Esophagus squamous epithelium (tissue), 5 donors: ENCODE measurements at regions not wholly inside any gene's neighbourhood (a gene's known extent, or its start where the extent isn't known, plus 50 kb on each side); places are given as distances from the start of the nearest gene placed in this dataset.

ENCODE experiments used
- DNase-seq: peaks from one replicate; lab custom pipeline; 2025; lab: John Stamatoyannopoulos, UW
- H3K27ac ChIP-seq, 4 donors: fragments of 200-600 bp; sonication (generic); one replicate each; pipeline ENCODE4 v1.5.1; 2016 to 2019; ENCODE audit warnings: mild to moderate bottlenecking in 1 of 4
- H3K27me3 ChIP-seq, 4 donors: fragments of 200-600 bp; sonication (generic); 1 replicate in 3 of 4; 2 replicates in 1 of 4; pipeline versions ENCODE4 v1.5.1 to v1.6.0; 2017 to 2021; ENCODE audit warnings: antibody characterized with exemption in 1 of 4
- H3K36me3 ChIP-seq, 3 donors: fragments of 200-600 bp; sonication (generic); one replicate each; pipeline ENCODE4 v1.5.1; 2016 to 2019
- H3K4me1 ChIP-seq, 3 donors: fragments of 200-600 bp; sonication (generic); one replicate each; pipeline ENCODE4 v1.5.1; 2017 to 2019
- H3K4me3 ChIP-seq, 4 donors: fragments of 200-600 bp; sonication (generic); 1 replicate in 3 of 4; 2 replicates in 1 of 4; pipeline ENCODE4 v1.5.1; 2016 to 2019; ENCODE audit warnings: mild to moderate bottlenecking in 2 of 4, moderate library complexity in 1 of 4
- H3K9me3 ChIP-seq, 3 donors: fragments of 200-600 bp; sonication (generic); one replicate each; pipeline ENCODE4 v1.5.1; 2016 to 2019
- CTCF ChIP-seq, 6 experiments: fragments of 450-650 bp in 4 of 6; fragments of 200-600 bp in 2 of 6; sonication (generic) in 2 of 6; IDR thresholded peaks; one replicate each; pipeline ENCODE4 v1.5.1; 2016 to 2019; ENCODE audit warnings: antibody characterized with exemption in 6 of 6, mild to moderate bottlenecking in 4 of 6, moderate library complexity in 4 of 6
- POLR2A ChIP-seq, 4 donors: fragments of 450-650 bp; IDR thresholded peaks; one replicate each; pipeline ENCODE4 v1.6.1; 2017; ENCODE audit warnings: antibody characterized with exemption in 4 of 4, mild to moderate bottlenecking in 4 of 4, moderate library complexity in 3 of 4
- WGBS, 2 donors: methylation state at CpG; one replicate each; pipeline ENCODE4 v1.1.5; 2018; 5-methylcytosine and 5-hydroxymethylcytosine counted together
- intact Hi-C: fragments of 100-400 bp; cut with DNase I; formaldehyde crosslinking; loops from one replicate; pipeline ENCODE4 v1.15.0; 2022
- donor health status: DM: yes; HTN: yes; CAD: no.

DNA sequence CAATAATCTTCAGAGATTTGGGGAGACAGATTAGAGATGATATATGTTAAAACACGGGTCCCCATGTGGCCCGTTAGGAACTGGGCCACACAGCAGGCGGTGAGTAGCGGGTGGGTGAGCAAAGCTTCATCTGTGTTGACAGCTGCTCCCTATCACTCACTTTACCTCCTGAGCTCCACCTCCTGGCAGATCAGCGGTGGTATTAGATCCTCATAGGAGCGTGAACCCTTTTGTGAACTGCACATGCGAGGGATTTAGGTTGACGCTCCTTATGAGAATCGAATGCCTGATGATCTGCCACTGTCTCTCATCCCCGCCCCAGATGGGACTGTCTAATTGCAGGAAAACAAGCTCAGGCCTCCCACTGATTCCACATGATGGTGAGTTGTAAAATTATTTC, 560.4 kb upstream of the AMELY start:
- TF ChIP-seq POLR2A (IDR thresholded peaks at IDR 0.05) (no peak), CTCF (IDR thresholded peaks at IDR 0.05) (no peak)
- H3K27ac ChIP-seq = no peak overlapping the region
- H3K9me3 ChIP-seq = no peaks in the 10 kb centered on the region
- no peaks in the 10 kb centered on the region for H3K4me1 ChIP-seq
- H3K27me3 ChIP-seq = no peaks in the 10 kb centered on the region
- H3K36me3 ChIP-seq = no peaks in the 10 kb centered on the region
- no peak for DNase-seq
- no peak overlapping the region for H3K4me3 ChIP-seq
- intact Hi-C loops = no loop called here
- WGBS, 2 donors = 73% methylated on average over 3 of the region's 10 CpGs; no CpG with 5 or more reads in 1 of the 2 donors

DNA sequence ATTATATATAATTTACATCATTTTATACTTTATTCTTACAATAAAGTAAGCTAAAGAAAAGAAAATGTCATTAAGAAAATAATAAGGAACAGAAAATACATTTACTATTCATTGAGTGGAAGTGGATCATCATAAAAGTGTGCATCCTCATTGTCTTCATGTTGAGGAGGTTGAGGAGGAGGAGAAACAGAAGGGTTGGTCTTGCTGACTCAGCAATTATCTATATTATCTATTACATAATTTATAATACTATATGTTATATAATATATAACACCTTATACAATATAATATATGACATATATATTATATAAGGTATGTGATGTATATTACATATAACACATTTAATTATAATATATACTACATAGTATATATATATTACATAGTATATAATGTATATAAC, 558.5 kb upstream of the AMELY start:
- H3K36me3 ChIP-seq = no peaks in the 10 kb centered on the region
- no peak for DNase-seq
- no peaks in the 10 kb centered on the region for H3K27me3 ChIP-seq
- intact Hi-C loops = no loop called here
- H3K27ac ChIP-seq = no peak overlapping the region
- H3K4me3 ChIP-seq = no peak overlapping the region
- H3K4me1 ChIP-seq = no peaks in the 10 kb centered on the region
- TF ChIP-seq POLR2A (IDR thresholded peaks at IDR 0.05) (no peak), CTCF (IDR thresholded peaks at IDR 0.05) (no peak)
- H3K9me3 ChIP-seq = no peaks in the 10 kb centered on the region

GRCh38 chrY:7468951-7469745, 557.6 kb upstream of the AMELY start:
- no peaks in the 10 kb centered on the region for H3K9me3 ChIP-seq
- DNase-seq = no peak
- no peak overlapping the region for H3K4me3 ChIP-seq
- WGBS, 2 donors = 14% methylated on average over 2 of the region's 4 CpGs; no CpG with 5 or more reads in 1 of the 2 donors
- peak overlapping the region in 1 of 4 donors; percentile 9 for H3K27ac ChIP-seq
- TF ChIP-seq POLR2A (IDR thresholded peaks at IDR 0.05) = no peak
- TF ChIP-seq CTCF (IDR thresholded peaks at IDR 0.05) = no peak
- no peaks in the 10 kb centered on the region for H3K27me3 ChIP-seq
- intact Hi-C loops = no loop called here
- no peaks in the 10 kb centered on the region for H3K4me1 ChIP-seq
- H3K36me3 ChIP-seq = no peaks in the 10 kb centered on the region

DNA sequence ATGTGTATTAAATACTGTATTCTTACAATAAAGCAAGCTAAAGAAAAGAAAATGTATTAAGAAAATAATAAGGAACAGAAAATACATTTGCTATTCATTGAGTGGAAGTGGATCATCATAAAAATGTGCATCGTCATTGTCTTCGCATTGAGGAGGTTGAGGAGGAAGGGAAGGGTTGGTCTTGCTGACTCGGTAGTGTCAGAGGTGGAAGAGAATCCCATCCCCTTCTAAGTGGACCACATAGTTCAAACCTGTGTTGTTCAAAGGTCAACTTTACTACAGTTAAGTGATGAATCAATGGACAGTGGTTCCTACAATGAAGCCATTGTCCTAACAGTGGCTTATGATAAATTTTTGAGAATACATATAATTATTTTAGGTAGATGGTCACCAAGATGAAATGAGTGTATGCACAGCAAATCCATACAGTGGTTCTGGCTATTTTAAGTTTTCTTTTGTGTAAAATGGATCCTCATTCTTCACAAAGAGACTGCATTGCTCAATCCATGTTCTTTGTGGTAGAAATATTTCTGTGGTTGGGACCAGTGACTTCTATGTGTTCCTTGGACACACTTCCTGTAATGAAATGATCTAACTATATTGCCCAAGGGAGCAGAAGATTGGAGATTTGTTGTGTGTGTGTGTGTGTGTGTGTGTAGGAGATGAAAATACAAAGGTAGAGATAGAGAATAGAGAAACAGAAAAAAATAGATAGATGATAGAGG, 556.4 kb upstream of the AMELY start:
- no peak overlapping the region for H3K27ac ChIP-seq
- no peak for TF ChIP-seq POLR2A (IDR thresholded peaks at IDR 0.05)
- no peak for TF ChIP-seq CTCF (IDR thresholded peaks at IDR 0.05)
- 80% methylated on average over 3 of the region's 3 CpGs; no CpG with 5 or more reads in 1 of the 2 donors for whole genome bisulfite sequencing, 2 donors
- intact Hi-C loops = no loop called here
- H3K9me3 ChIP-seq = no peaks in the 10 kb centered on the region
- no peaks in the 10 kb centered on the region for H3K27me3 ChIP-seq
- no peaks in the 10 kb centered on the region for H3K36me3 ChIP-seq
- no peak overlapping the region for H3K4me3 ChIP-seq
- H3K4me1 ChIP-seq = no peaks in the 10 kb centered on the region
- DNase-seq = no peak

DNA sequence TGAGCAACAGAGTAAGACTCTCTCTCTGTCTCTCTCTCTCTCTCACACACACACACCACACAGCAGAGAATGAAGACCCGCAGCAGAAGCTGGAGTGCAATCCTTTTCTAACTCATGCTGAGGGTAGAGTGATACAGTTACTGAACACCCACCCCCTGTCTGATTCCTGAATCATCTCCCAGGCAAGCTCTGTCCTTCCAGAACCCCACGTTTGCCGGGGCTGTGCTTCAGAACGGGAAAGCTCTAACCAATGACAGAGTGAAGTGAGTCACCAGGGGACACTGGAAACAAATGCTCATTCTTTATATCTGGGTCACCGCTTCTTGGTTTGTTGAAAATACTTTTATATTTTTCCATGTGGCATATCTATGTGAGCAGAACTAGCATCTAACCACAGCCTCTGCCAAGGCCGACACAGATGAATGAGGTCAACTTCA, 553.7 kb upstream of the AMELY start:
- TF ChIP-seq POLR2A (IDR thresholded peaks at IDR 0.05) = no peak
- TF ChIP-seq CTCF (IDR thresholded peaks at IDR 0.05) = no peak
- 47% methylated on average over 2 of the region's 6 CpGs; no CpG with 5 or more reads in 1 of the 2 donors for WGBS, 2 donors
- H3K9me3 ChIP-seq = no peaks in the 10 kb centered on the region

More for the DNA sequence above, 553.7 kb upstream of the AMELY start:
- intact Hi-C loops = no loop called here
- Histone ChIP-seq H3K4me3 (no peak overlapping the region), H3K27ac (peak overlapping the region in 1 of 4 donors; percentile 6), H3K36me3 (no peaks in the 10 kb centered on the region), H3K27me3 (no peaks in the 10 kb centered on the region), H3K4me1 (no peaks in the 10 kb centered on the region)
- DNase-seq = no peak
